ENCODE measurements at regions not wholly inside any gene's neighbourhood (a gene's known extent, or its start where the extent isn't known, plus 50 kb on each side); places are given as distances from the start of the nearest gene placed in this dataset.
"Not testable (repeated sequence)": the region's sequence is repeated elsewhere in the genome, so short reads cannot be mapped to it uniquely, and the experiment has no call there.

DNA sequence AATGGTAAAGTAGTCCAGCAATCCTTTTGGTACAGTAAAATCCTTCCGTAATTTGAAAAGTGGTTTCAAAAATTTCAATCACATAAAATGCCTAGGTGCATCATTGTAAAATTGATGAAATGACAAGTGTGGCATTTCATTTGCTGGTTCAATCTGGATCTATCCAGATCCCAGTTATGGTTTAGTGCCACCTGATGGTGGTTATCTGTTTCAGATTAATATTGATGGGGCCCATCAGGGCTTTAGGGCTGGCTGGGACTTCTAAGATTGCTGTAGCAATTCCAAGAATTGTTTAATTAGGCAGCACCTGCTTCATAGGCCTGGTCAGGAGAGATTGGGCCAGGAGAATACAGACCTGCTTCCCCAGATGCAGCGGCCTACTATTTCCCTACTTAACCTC lies 55.5 kb upstream of the PIK3C3 start:
- DNase-seq = no peak

DNA sequence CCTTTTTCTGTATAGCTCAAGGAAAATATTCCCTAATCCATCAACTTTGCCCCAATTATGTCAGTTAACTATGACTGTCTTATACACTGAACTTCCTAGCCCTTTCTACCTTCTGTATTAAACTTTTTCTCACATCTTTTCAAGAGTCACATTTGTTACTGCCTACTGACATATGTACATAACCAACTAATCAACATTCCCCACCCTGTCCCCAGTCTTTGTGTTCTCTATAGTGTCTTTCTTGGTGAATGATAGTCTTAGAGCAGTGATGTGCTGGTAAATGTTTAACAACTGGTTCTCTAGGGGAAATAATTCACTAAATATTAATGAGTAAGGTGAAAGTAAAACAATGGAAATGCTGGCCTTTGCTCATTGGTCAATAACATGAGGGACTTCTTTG lies 61.6 kb upstream of the PIK3C3 start:
- DNase-seq = no peak

DNA sequence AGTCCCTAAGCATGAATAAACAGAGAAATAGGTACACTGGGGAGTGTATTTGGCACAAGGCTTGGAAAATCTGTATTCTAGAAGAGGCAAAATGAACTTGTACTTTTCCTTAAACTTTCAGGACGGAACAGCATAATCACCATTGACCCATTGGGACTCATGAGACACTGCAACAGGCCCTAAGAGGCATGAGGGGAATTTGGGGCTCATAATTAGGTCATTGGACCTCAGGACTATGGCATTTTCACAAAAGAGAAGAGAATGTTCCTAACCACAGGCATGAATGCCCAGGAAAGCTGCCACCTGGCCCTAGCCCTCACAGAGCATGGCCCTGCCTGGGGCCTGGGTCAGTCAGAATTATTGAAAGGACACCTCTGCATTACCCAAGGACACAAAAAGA lies 67.9 kb upstream of the PIK3C3 start:
- no peak for DNase-seq

DNA sequence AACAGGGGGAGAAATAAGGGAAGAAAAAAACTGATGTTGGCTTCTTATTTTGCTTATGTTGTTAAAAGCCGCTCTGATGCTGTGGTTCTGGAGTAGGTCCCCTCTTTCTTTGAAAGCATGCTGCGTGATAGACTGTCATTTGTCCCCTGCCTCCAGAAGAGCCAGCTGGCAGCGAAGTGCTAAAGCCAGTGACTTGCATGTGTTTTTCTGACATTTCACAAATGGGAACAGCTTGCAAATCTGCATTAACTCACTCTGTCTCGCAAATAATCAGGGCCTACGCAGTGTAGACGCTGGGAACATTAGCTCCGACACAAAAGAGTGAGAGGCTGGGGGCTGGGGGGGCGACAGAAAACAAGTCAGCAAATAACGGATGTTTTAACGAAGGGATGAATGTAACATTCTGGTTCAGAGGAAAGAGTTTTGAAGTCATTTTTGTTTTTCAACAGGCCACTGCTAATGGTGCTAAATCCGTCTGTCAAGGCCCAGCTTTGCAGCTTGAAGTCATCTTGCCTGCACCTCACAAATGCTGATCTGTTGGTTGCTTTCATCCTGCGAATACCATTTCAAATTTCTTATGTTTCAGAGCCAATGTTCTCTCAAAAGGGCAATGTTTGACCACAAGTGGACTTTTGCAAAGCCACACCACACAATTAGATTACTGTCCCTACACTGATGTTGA lies 68.8 kb upstream of the PIK3C3 start:
- no peak for DNase-seq

DNA sequence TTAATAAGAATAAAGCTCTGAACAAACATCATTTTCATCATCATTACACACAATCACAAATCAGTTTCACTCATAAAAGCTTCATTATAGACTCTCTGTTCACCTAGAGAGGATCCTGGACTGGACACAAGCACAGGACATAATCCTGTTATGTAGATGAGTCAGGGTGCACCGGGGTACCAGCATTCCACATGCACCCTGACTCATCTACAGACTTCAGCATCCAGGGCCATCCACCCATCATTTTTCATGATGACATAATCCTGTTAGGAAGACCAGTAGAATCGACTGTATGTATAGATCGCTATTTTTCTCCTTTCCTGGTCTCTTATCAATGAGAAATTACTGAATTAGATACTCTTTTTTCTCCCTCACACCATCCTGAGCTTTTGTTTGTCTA lies 73.7 kb upstream of the PIK3C3 start:
- no peak for DNase-seq

DNA sequence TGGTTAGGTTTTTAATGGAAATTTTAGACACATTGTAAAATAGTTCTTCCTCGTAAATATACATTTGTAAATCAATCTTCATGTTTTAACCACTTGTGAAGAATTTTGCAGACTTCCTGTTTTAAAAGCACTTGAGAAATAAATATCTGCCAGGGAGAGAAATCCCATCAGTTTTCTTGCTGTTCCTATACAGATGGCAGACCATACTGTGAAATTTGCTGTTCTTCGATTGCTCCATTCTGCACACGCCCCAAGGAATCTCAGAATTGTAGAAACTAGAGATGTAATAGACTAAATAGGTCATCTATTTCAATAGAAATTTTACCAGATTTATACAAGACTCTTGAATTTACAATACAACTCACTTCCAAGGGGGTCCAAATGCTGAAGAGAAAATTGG lies 75.8 kb upstream of the PIK3C3 start:
- DNase-seq = no peak

DNA sequence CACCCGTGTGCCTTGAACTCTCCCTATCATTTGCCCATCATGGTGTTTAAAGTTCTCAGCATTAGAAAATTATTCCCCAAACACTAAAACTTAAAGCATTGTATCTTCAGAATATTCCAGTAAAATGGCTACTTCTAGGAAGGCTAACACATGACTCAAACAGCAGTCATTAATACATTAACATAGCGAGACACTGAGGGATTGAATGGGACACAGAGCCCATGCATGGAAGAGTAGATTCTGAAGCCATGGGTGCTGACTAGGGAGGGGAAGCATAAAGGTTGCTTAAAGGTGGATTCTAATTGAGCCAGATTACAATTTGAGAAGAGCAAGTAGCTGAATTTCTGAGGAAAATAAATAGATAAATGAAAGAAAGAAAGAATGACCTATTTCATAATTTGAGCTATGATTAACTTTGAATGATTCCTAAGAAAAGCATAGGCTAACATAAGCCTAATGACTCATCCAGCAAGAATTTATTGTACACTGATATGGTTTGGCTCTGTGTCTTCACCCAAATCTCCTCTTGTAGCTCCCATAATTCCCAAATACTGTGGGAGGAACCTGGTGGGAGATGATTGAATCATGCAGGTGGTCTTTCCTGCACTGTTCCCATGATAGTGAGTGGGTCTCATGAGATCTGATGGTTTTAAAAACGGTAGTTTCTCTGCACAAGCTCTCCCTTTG lies 79.8 kb upstream of the PIK3C3 start:
- DNase-seq = no peak

DNA sequence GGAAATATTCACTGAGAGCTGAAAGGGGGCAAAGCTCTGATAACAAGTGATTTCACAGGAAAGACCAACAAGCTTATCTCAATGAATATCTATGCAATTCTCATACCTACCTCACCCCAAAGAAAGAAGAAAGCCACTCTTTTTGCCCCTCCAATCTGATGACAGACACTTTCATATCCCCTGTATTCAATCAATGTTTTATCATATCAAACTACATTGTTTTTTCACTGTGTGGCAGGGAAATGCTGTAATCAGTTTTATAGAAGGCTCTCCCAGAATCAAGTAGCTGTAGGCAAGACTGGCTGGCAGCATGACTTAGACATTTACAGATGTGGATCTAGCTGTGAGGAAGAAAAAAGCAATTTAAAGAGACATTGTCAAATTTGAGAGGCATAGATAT lies 81.3 kb upstream of the PIK3C3 start:
- no peak for DNase-seq

DNA sequence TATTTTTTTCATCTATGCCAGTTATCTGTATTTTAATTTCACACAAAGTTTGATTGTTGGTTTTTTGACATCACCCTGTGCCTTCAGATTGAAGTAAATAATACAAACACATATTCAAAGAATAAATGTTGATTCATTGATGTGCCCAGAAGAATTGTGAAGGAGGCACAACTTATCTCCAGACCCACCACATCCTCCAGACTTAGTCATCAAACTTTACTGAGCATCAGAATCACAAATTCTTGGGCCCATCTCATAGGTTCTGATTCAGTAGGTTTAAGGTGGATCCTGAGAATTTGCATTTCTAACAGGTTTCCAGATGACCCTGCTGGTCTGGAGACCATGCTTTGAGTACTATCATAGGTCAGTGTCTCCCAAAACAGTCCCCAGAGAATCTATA lies 82.8 kb upstream of the PIK3C3 start:
- no peak for DNase-seq

DNA sequence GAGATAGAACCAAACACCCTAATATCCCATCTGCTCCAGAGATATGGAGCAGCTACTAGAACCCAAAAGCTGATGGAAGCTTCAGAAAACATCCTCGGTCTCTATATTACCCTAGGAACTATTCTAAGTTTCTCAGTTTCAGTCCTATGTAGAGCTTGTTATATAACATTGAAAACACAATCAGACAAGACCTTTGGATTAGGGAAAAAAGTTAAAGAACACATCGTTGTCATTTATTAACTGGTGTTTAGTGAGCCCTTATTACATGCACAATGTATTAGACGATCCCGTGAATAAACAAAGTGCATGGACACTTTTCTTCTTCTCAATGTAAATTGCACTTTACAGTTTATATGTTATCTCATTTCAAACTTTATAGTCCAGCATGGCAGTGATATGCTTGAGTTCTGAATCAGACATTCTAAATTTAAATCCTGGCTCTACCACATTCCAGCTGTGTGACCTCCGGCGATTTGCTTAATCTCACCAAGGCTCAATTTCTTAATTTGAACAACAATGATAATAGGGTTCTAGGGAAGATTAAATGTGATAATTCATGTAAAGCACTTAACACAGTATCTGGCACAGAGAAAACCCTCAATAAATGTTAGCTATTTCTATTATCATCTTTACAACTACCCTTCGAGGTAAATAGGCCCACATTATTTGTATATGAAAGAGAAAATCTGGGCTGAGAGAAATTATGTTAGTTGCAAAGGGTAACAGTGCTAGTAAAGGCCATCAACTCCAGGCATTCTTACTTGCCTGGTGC lies 83.6 kb upstream of the PIK3C3 start:
- no peak for DNase-seq

DNA sequence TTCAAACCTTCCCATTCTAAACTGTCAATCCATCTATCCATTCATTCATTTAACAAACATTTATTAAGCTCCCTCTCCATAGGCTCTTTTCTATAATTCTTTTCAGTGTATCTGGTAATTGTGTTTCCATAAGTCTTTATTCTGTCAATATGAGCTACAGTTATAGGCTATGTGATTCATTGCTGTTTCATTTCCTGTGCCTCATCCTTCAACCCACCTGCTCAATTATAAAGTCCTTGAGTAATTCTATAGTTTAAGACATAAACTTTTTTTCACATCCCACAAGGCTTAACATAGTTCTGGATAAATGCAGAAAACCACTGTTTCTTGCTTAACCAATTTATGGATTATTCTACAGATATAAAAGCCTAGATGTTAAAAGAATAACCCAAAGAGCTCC lies 84.2 kb upstream of the PIK3C3 start:
- no peak for DNase-seq

DNA sequence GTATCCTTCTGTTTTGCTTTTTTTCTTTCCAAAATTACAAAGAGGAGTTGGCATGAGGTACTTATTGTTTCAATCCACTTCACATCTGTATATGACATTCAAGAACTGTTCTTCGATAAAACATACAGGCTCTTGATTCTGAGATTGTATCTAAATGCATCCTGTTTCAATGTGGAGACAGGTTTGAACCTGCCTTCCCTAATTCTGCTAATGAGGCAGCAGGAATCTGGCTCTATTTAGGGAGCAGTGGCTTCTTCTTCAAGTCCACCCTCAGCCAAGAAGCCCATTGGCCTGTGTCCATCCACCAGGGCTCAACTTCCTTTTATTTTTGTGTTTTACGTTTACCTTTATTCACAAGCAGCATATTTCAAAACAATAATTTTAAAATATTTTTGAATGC lies 84.8 kb upstream of the PIK3C3 start:
- no peak for DNase-seq

DNA sequence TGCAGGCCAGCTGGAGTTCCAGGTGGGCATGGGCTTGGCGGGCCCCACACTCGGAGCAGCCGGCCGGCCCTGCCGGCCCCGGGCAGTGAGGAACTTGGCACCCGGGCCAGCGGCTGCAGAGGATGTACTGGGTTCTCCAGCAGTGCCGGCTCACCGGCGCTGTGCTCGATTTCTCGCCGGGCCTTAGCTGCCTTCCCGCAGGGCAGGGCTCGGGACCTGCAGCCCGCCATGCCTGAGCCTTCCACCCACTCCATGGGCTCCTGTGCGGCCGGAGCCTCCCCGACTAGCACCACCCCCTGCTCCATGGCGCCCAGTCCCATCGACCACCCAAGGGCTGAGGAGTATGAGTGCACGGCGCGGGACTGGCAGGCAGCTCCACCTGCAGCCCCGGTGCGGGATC lies 89.2 kb upstream of the PIK3C3 start:
- not testable (repeated sequence) for DNase-seq

DNA sequence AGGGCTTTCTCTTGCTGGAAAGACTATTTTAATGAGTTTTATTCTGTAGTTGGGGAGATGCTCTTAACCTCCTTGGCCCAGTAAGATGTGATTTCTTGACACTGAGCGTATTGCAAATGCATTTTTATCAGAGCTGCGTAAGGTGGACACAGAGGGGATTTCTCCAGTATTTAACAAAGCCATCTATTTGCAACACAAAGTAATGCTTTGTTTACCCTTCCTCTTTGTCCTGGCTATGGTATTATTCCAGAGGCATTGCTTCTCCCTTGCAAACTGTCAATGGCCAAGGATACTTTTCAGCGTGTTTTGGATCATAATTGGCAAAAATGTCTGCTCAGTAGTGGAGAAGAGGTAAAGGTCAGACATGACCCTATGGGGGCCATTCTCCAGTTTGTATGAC lies 90.8 kb upstream of the PIK3C3 start:
- no peak for DNase-seq

DNA sequence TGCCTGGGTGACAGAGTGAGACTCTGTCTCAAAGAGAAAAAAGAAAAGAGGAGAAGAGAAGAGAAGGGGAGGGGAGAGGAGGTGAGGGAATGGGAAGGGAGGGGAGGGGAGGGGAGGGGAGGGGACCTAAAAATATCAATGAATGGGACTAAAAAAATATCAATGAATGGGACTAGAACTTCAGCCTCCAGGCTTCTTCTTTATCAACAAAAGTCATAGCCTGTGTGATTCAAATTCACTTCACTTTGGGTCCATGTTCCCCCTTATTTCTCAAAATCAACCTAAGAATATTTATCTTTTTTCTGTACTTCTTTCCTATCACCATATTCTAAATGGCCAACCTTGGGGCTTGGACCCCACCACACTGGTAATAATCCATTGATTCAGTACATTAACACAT lies 92.1 kb upstream of the PIK3C3 start:
- no peak for DNase-seq

DNA sequence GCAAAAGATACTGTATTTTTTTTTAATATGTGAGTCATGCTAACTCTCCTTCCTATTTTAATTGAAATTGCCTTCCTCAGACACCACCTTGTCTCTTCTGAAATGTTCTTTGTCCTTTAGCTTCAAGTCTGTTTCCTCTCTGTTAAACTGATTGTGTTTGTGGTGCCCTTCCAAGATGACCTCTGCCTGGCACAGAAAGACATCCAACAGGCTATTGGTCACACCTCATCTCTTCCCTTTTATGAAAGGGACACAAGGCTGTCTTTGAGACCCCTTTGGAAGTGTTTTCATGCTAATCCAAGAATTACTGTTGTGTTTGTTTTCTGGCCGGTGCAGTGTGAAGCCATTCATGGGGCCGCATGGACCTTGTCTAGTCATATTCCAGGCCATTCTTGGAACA lies 94.0 kb upstream of the PIK3C3 start:
- DNase-seq = no peak

DNA sequence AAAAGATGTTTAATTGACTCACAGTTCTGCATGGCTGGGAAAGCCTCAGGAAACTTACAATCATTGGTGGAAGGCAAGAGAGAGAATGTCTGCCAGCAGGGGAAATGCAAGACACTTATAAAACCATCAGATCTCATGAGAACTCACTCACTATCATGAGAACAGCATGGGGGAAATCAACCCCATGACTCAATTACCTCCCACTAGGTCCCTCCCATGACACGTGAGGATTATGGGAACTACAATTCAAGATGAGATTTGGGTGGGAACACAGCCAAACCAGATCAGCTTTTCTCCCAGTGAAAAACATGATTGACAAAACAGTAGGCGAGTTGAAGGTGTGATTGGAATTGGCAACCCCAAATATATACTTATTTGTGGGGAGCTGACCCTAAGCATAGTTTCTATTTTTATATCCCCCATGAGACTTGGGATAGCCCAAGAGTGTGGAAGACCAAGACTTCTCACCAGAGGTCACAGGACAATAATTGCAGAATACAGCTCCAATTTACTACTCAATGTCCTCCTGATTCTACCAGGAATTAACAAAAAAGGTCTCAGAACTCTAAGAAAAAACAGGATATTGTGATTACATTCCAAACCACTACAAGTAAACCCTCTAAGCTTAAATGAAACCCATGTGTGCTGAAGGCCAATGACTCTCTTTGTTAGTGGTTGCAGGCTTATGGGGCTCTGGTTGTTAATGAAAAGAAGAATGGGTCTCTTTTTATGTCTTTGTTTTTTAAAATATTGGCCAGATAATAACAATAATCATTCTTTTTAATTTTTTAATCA lies 96.1 kb upstream of the PIK3C3 start:
- no peak for DNase-seq

DNA sequence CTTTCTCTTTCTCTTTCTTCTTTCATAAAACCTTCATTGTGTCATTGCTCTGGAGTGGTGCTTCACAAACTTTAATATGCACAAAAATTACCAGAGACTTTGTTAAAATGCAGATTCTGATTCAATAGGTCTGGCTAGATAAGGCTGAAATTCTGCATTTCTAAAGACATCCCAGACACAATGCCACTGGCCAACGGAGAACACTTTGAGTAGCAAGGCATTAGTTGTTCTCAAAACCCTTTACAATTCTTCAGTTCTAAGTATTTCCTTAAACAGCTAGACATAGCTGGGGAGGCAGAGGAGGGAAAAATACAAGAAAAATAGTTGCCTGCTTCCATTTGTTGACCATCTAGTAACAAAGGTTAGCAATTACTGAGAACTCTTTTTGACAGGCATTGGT lies 101.8 kb upstream of the PIK3C3 start:
- no peak for DNase-seq

DNA sequence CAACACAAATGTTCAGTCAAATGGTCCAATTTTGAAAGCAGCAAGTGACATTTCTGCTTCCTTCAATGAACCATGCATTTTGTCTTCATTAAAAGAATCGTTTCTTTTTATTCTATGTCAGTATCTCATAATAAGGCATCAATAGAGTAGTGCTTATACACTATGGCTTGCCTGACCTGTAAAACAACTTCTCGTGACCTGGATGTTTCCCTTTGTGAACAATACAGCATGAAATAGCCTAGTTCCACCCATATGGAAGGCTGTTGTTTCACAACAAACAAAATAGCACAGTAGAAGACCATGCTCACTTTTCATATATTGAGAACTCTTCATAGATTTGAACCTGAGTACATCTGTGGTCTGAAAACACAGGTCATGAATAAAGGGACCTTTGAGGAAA lies 104.3 kb upstream of the PIK3C3 start:
- DNase-seq = no peak

DNA sequence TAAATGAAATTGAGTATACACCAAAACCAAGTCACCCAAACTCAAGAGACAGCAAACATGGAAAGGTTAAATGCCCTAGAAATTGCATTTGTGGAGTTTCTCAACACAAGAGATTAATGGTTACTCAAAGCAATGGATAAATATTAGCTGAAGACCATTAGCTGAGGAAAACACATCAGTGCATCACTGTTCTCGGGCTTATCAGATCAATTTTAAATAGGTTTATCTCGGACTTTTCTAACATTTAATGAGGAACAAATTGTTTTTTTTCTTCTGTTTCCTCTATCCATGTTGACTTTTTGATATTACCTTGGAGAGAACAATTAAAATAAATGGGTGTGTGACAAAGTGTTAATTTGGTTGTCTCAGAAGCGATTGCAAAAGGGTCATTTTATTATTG lies 105.4 kb upstream of the PIK3C3 start:
- DNase-seq = no peak

DNA sequence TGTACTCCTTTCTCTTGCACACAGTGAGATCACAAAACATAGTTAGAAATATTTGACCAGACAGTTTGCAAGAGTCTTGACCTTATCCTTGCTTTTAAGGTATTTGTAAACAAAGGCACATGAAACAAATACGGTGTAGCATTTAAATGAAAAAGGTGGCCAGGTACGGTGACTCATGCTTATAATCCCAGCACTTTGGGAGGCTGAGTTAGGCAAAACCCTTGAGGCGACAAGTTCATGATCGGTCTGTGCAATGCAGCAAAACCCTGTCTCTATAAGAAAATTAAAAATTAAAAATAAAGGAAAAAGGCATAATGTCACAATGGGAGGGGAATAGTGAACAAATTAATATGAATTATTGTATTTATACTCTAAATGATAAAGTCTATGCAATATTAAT lies 109.5 kb upstream of the PIK3C3 start:
- no peak for DNase-seq

DNA sequence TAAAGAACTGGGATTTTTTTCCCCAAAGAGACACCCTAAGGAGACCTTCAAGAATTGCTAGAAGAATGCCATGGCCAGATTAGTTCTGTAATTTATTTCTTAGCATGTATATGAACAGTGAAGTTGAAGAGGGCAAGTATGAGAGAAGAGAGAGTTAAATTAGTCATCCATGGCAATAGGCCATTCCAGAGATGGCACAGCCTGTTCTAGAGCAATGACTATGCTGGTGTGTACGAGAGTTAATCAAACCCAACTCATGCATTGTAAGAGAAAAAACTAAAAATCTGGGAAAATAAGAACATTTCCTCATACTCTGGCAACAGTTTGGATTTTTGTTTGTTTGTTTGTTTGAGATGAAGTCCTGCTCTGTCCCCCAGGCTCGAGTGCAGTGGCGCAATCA lies 112.1 kb upstream of the PIK3C3 start:
- no peak for DNase-seq

Data from NCI-H187 (cell line).